Upper lobe of left lung (tissue), 4 donors: ENCODE measurements at regions not wholly inside any gene's neighbourhood (a gene's known extent, or its start where the extent isn't known, plus 50 kb on each side); places are given as distances from the start of the nearest gene placed in this dataset.

ENCODE experiments used
- CTCF ChIP-seq, 6 experiments: fragments of 450-650 bp in 4 of 6; fragments of 200-600 bp in 2 of 6; sonication (generic) in 2 of 6; IDR thresholded peaks; one replicate each; pipeline ENCODE4 v1.5.1; 2016 to 2019; ENCODE audit warnings: antibody characterized with exemption in 6 of 6
- POLR2A ChIP-seq, 4 donors: fragments of 450-650 bp; IDR thresholded peaks; one replicate each; pipeline ENCODE4 v1.5.1; 2016 to 2017; ENCODE audit warnings: antibody characterized with exemption in 4 of 4, mild to moderate bottlenecking in 2 of 4
- POLR2AphosphoS5 ChIP-seq, 2 donors: sonication (generic); formaldehyde crosslinking; IDR thresholded peaks; one replicate each; pipeline ENCODE4 v1.5.1; 2017; ENCODE audit warnings: antibody characterized with exemption in 2 of 2

GRCh38 chr10:128457136-128457535 is 330.9 kb upstream of the MKI67 start:
- TF ChIP-seq POLR2A (IDR thresholded peaks at IDR 0.05): no peak
- TF ChIP-seq POLR2AphosphoS5 (IDR thresholded peaks at IDR 0.05): no peak
- TF ChIP-seq CTCF (IDR thresholded peaks at IDR 0.05): no peak
